ENCODE measurements at regions not wholly inside any gene's neighbourhood (a gene's known extent, or its start where the extent isn't known, plus 50 kb on each side); places are given as distances from the start of the nearest gene placed in this dataset.
"Not testable (repeated sequence)": the region's sequence is repeated elsewhere in the genome, so short reads cannot be mapped to it uniquely, and the experiment has no call there.

GRCh38 chr18:22828583-22828982 is 104.5 kb upstream of the RBBP8 start:
- WGBS, 2 experiments, result 90 to 100% methylated on average over 3 of the region's 6 CpGs
- not testable (repeated sequence) for H3K27ac ChIP-seq (ENCODE audit: insufficient read depth, low read depth, low read length, poor library complexity, severe bottlenecking); H3K27me3 ChIP-seq (ENCODE audit: control insufficient read depth, insufficient read depth, low read length, poor library complexity, severe bottlenecking); H3K36me3 ChIP-seq (ENCODE audit: control insufficient read depth, insufficient read depth, low read length); H3K4me3 ChIP-seq (ENCODE audit: insufficient read depth, low read depth, low read length); H3K9me3 ChIP-seq (ENCODE audit: control insufficient read depth, low read length); H3K4me1 ChIP-seq (ENCODE audit: control insufficient read depth, insufficient read depth, low read length)

GRCh38 chr18:22829781-22830180 is 103.3 kb upstream of the RBBP8 start:
- Histone ChIP-seq H3K4me1 (ENCODE audit: control insufficient read depth, insufficient read depth, low read length) (no peaks in the 10 kb centered on the region), H3K9me3 (ENCODE audit: control insufficient read depth, low read length) (no peaks in the 10 kb centered on the region), H3K27ac (ENCODE audit: insufficient read depth, low read depth, low read length, poor library complexity, severe bottlenecking) (no peak overlapping the region), H3K36me3 (ENCODE audit: control insufficient read depth, insufficient read depth, low read length) (no peaks in the 10 kb centered on the region), H3K4me3 (ENCODE audit: insufficient read depth, low read depth, low read length) (no peak overlapping the region), H3K27me3 (ENCODE audit: control insufficient read depth, insufficient read depth, low read length, poor library complexity, severe bottlenecking) (no peaks in the 10 kb centered on the region)
- 75 to 80% methylated on average over 2 of the region's 2 CpGs for WGBS, 2 experiments

GRCh38 chr18:22830511-22830910 is 102.6 kb upstream of the RBBP8 start:
- no peaks in the 10 kb centered on the region for H3K4me1 ChIP-seq (ENCODE audit: control insufficient read depth, insufficient read depth, low read length)
- H3K9me3 ChIP-seq (ENCODE audit: control insufficient read depth, low read length), result no peaks in the 10 kb centered on the region
- H3K4me3 ChIP-seq (ENCODE audit: insufficient read depth, low read depth, low read length), result no peak overlapping the region
- no peaks in the 10 kb centered on the region for H3K36me3 ChIP-seq (ENCODE audit: control insufficient read depth, insufficient read depth, low read length)
- 100% methylated on average over 1 of the region's 1 CpG; no CpG with 5 or more reads in 1 of the 2 experiments for WGBS, 2 experiments
- H3K27me3 ChIP-seq (ENCODE audit: control insufficient read depth, insufficient read depth, low read length, poor library complexity, severe bottlenecking), result no peaks in the 10 kb centered on the region
- H3K27ac ChIP-seq (ENCODE audit: insufficient read depth, low read depth, low read length, poor library complexity, severe bottlenecking), result no peak overlapping the region

- Histone ChIP-seq H3K27ac (ENCODE audit: insufficient read depth, low read depth, low read length, poor library complexity, severe bottlenecking) (no peak overlapping the region), H3K36me3 (ENCODE audit: control insufficient read depth, insufficient read depth, low read length) (no peaks in the 10 kb centered on the region), H3K4me3 (ENCODE audit: insufficient read depth, low read depth, low read length) (no peak overlapping the region), H3K27me3 (ENCODE audit: control insufficient read depth, insufficient read depth, low read length, poor library complexity, severe bottlenecking) (no peaks in the 10 kb centered on the region), H3K4me1 (ENCODE audit: control insufficient read depth, insufficient read depth, low read length) (no peaks in the 10 kb centered on the region), H3K9me3 (ENCODE audit: control insufficient read depth, low read length) (no peaks in the 10 kb centered on the region)
- WGBS, 2 experiments, result 51 to 61% methylated on average over 1 of the region's 1 CpG
These were observed 101.7 kb upstream of the RBBP8 start for GRCh38 chr18:22831441-22831904.

- Histone ChIP-seq H3K9me3 (ENCODE audit: control insufficient read depth, low read length) (no peaks in the 10 kb centered on the region), H3K4me1 (ENCODE audit: control insufficient read depth, insufficient read depth, low read length) (no peaks in the 10 kb centered on the region), H3K4me3 (ENCODE audit: insufficient read depth, low read depth, low read length) (no peak overlapping the region), H3K27me3 (ENCODE audit: control insufficient read depth, insufficient read depth, low read length, poor library complexity, severe bottlenecking) (no peaks in the 10 kb centered on the region), H3K36me3 (ENCODE audit: control insufficient read depth, insufficient read depth, low read length) (no peaks in the 10 kb centered on the region), H3K27ac (ENCODE audit: insufficient read depth, low read depth, low read length, poor library complexity, severe bottlenecking) (no peak overlapping the region)
These were observed 96.2 kb upstream of the RBBP8 start for GRCh38 chr18:22836932-22837331.

- H3K27ac ChIP-seq (ENCODE audit: insufficient read depth, low read depth, low read length, poor library complexity, severe bottlenecking), result no peak overlapping the region
- H3K9me3 ChIP-seq (ENCODE audit: control insufficient read depth, low read length), result no peaks in the 10 kb centered on the region
- WGBS, 2 experiments, result no CpG with 5 or more reads among the region's 1 CpG
- H3K36me3 ChIP-seq (ENCODE audit: control insufficient read depth, insufficient read depth, low read length), result no peaks in the 10 kb centered on the region
- no peaks in the 10 kb centered on the region for H3K4me1 ChIP-seq (ENCODE audit: control insufficient read depth, insufficient read depth, low read length)
- H3K27me3 ChIP-seq (ENCODE audit: control insufficient read depth, insufficient read depth, low read length, poor library complexity, severe bottlenecking), result no peaks in the 10 kb centered on the region
- H3K4me3 ChIP-seq (ENCODE audit: insufficient read depth, low read depth, low read length), result no peak overlapping the region
These were observed 94.9 kb upstream of the RBBP8 start for GRCh38 chr18:22838221-22838620.

- no peak overlapping the region for H3K4me3 ChIP-seq (ENCODE audit: insufficient read depth, low read depth, low read length)
- 67 to 69% methylated on average over 7 of the region's 7 CpGs for WGBS, 2 experiments
- no peaks in the 10 kb centered on the region for H3K9me3 ChIP-seq (ENCODE audit: control insufficient read depth, low read length)
- no peaks in the 10 kb centered on the region for H3K4me1 ChIP-seq (ENCODE audit: control insufficient read depth, insufficient read depth, low read length)
- H3K36me3 ChIP-seq (ENCODE audit: control insufficient read depth, insufficient read depth, low read length), result no peaks in the 10 kb centered on the region
- H3K27ac ChIP-seq (ENCODE audit: insufficient read depth, low read depth, low read length, poor library complexity, severe bottlenecking), result no peak overlapping the region
- H3K27me3 ChIP-seq (ENCODE audit: control insufficient read depth, insufficient read depth, low read length, poor library complexity, severe bottlenecking), result no peaks in the 10 kb centered on the region
These were observed 94.4 kb upstream of the RBBP8 start for GRCh38 chr18:22838639-22839277.

GRCh38 chr18:22839340-22839821 is 93.7 kb upstream of the RBBP8 start:
- Histone ChIP-seq H3K36me3 (ENCODE audit: control insufficient read depth, insufficient read depth, low read length) (no peaks in the 10 kb centered on the region), H3K9me3 (ENCODE audit: control insufficient read depth, low read length) (no peaks in the 10 kb centered on the region), H3K27me3 (ENCODE audit: control insufficient read depth, insufficient read depth, low read length, poor library complexity, severe bottlenecking) (no peaks in the 10 kb centered on the region), H3K4me1 (ENCODE audit: control insufficient read depth, insufficient read depth, low read length) (no peaks in the 10 kb centered on the region), H3K4me3 (ENCODE audit: insufficient read depth, low read depth, low read length) (no peak overlapping the region), H3K27ac (ENCODE audit: insufficient read depth, low read depth, low read length, poor library complexity, severe bottlenecking) (no peak overlapping the region)
- WGBS, 2 experiments, result 95 to 100% methylated on average over 2 of the region's 2 CpGs

- WGBS, 2 experiments, result 86 to 88% methylated on average over 2 to 3 of the region's 3 CpGs
- Histone ChIP-seq H3K4me3 (ENCODE audit: insufficient read depth, low read depth, low read length) (no peak overlapping the region), H3K27me3 (ENCODE audit: control insufficient read depth, insufficient read depth, low read length, poor library complexity, severe bottlenecking) (no peaks in the 10 kb centered on the region), H3K9me3 (ENCODE audit: control insufficient read depth, low read length) (no peaks in the 10 kb centered on the region), H3K36me3 (ENCODE audit: control insufficient read depth, insufficient read depth, low read length) (no peaks in the 10 kb centered on the region), H3K27ac (ENCODE audit: insufficient read depth, low read depth, low read length, poor library complexity, severe bottlenecking) (no peak overlapping the region), H3K4me1 (ENCODE audit: control insufficient read depth, insufficient read depth, low read length) (no peaks in the 10 kb centered on the region)
These were observed 92.5 kb upstream of the RBBP8 start for GRCh38 chr18:22840606-22841144.

- H3K27me3 ChIP-seq (ENCODE audit: control insufficient read depth, insufficient read depth, low read length, poor library complexity, severe bottlenecking), result no peaks in the 10 kb centered on the region
- H3K27ac ChIP-seq (ENCODE audit: insufficient read depth, low read depth, low read length, poor library complexity, severe bottlenecking), result no peak overlapping the region
- H3K9me3 ChIP-seq (ENCODE audit: control insufficient read depth, low read length), result no peaks in the 10 kb centered on the region
- WGBS, 2 experiments, result 95% methylated on average over 2 of the region's 2 CpGs
- peaks cover 3% of the 10 kb centered on the region for H3K4me1 ChIP-seq (ENCODE audit: control insufficient read depth, insufficient read depth, low read length)
- no peaks in the 10 kb centered on the region for H3K36me3 ChIP-seq (ENCODE audit: control insufficient read depth, insufficient read depth, low read length)
- no peak overlapping the region for H3K4me3 ChIP-seq (ENCODE audit: insufficient read depth, low read depth, low read length)
These were observed 91.3 kb upstream of the RBBP8 start for GRCh38 chr18:22841840-22842239.
